IMR-90 (cell line): ENCODE measurements at regions not wholly inside any gene's neighbourhood (a gene's known extent, or its start where the extent isn't known, plus 50 kb on each side); places are given as distances from the start of the nearest gene placed in this dataset.

ENCODE experiments used
- ATAC-seq: fragments of 200-7000 bp; cut with Tn5 transposase; 2 replicates; pipeline ENCODE4 v1.9.1; 2020; ENCODE audit warnings: low read depth, mild to moderate bottlenecking, moderate library complexity
- BruUV-seq: library from RNA; stranded (reverse); fragments of 400-500 nt; replicated peaks from 2 replicates; lab custom pipeline; 2021; lab: Mats Ljungman, UMichigan
- CTCF ChIA-PET: fragments of 300-600 bp; formaldehyde crosslinking; extraction: SDS; loops from one replicate; lab custom pipeline; 2021; ENCODE audit warnings: antibody characterized with exemption; lab: Yijun Ruan, JAX
- POLR2A ChIA-PET: fragments of 300-600 bp; sonication (Branson Sonifier 250); formaldehyde crosslinking; loops from one replicate; lab custom pipeline; 2022; ENCODE audit warnings: antibody characterized with exemption; ENCODE audit not compliant: unreplicated experiment; lab: Charles Lee
- DNase-seq: peaks from one replicate; pipeline ENCODE4 v3.0.0; 2013
- H2AFZ ChIP-seq: replicated peaks from 2 replicates; pipeline ENCODE3; 2013; ENCODE audit warnings: low read length, mild to moderate bottlenecking; ENCODE audit not compliant: poor library complexity
- H2AK5ac ChIP-seq: 2 replicates; pipeline ENCODE4 v1.6.1; 2013; ENCODE audit warnings: low read depth, low read length, inconsistent platforms
- H2AK9ac ChIP-seq: replicated peaks from 2 replicates; pipeline ENCODE3; 2013; ENCODE audit warnings: mild to moderate bottlenecking, low read depth, low read length, moderate library complexity; ENCODE audit not compliant: poor library complexity
- H2BK120ac ChIP-seq: 2 replicates; pipeline ENCODE4 v1.6.1; 2013; ENCODE audit warnings: low read depth, low read length, inconsistent platforms
- H2BK15ac ChIP-seq: 3 replicates; pipeline ENCODE4 v1.6.1; 2013; ENCODE audit warnings: low read depth, low read length, inconsistent platforms
- H2BK20ac ChIP-seq: 2 replicates; pipeline ENCODE4 v1.6.1; 2013; ENCODE audit warnings: low read depth, mild to moderate bottlenecking, inconsistent platforms, low read length, moderate library complexity
- H2BK5ac ChIP-seq: 2 replicates; pipeline ENCODE4 v1.6.1; 2013; ENCODE audit warnings: mild to moderate bottlenecking, low read depth, low read length, inconsistent platforms; ENCODE audit not compliant: poor library complexity, severe bottlenecking
- H3K14ac ChIP-seq: replicated peaks from 2 replicates; pipeline ENCODE4 v1.6.1; 2013; ENCODE audit warnings: low read depth, low read length, inconsistent platforms
- H3K18ac ChIP-seq: 2 replicates; pipeline ENCODE4 v1.6.1; 2013; ENCODE audit warnings: low read depth, low read length, control low read depth
- H3K23ac ChIP-seq: 2 replicates; pipeline ENCODE4 v1.6.1; 2013; ENCODE audit warnings: low read depth, low read length, inconsistent platforms
- H3K27ac ChIP-seq: 2 replicates; pipeline ENCODE4 v1.5.1; 2013; ENCODE audit warnings: mild to moderate bottlenecking, control low read depth, low read length; ENCODE audit not compliant: insufficient read depth
- H3K27me3 ChIP-seq: 2 replicates; pipeline ENCODE4 v1.6.1; 2013; ENCODE audit warnings: low read length; ENCODE audit not compliant: control insufficient read depth, insufficient read depth
- H3K36me3 ChIP-seq: 2 replicates; pipeline ENCODE4 v1.6.1; 2013; ENCODE audit warnings: low read length, mixed read lengths; ENCODE audit not compliant: control insufficient read depth, insufficient read depth
- H3K4ac ChIP-seq: 2 replicates; pipeline ENCODE4 v1.6.1; 2013; ENCODE audit warnings: low read depth, low read length, inconsistent platforms
- H3K4me1 ChIP-seq: 2 replicates; pipeline ENCODE4 v1.6.1; 2013; ENCODE audit warnings: low read length, mixed read lengths; ENCODE audit not compliant: control insufficient read depth, insufficient read depth
- H3K4me2 ChIP-seq: 2 replicates; pipeline ENCODE4 v1.6.1; 2013; ENCODE audit warnings: low read depth, mild to moderate bottlenecking, control low read depth, low read length, moderate library complexity
- H3K4me3 ChIP-seq: 2 replicates; pipeline ENCODE4 v1.5.1; 2013; ENCODE audit warnings: low read depth, mild to moderate bottlenecking, control low read depth, low read length, moderate library complexity; ENCODE audit not compliant: insufficient read depth
- H3K56ac ChIP-seq: 2 replicates; pipeline ENCODE4 v1.6.1; 2013; ENCODE audit warnings: low read length, inconsistent platforms; ENCODE audit not compliant: insufficient read depth; ENCODE audit errors: extremely low read depth
- H3K79me1 ChIP-seq, 2 experiments: 2 replicates each; pipeline ENCODE4 v1.6.1; 2013; ENCODE audit warnings: low read length in 2 of 2, inconsistent platforms in 1 of 2, low read depth in 1 of 2
- H3K9ac ChIP-seq: 2 replicates; pipeline ENCODE4 v1.6.1; 2013; ENCODE audit warnings: low read depth, low read length, control low read depth
- H3K9me1 ChIP-seq: 2 replicates; pipeline ENCODE4 v1.6.1; 2013; ENCODE audit warnings: low read length, inconsistent platforms; ENCODE audit not compliant: insufficient read depth
- H3K9me3 ChIP-seq: 2 replicates; pipeline ENCODE4 v1.6.1; 2013; ENCODE audit warnings: low read length; ENCODE audit not compliant: control insufficient read depth, insufficient read depth
- H4K20me1 ChIP-seq: 2 replicates; pipeline ENCODE4 v1.6.1; 2013; ENCODE audit warnings: low read length, inconsistent platforms; ENCODE audit not compliant: insufficient read depth
- H4K5ac ChIP-seq: 2 replicates; pipeline ENCODE4 v1.6.1; 2013; ENCODE audit warnings: mild to moderate bottlenecking, low read depth, low read length, control low read depth
- H4K8ac ChIP-seq, 2 experiments: 2 replicates each; pipeline ENCODE4 v1.6.1; 2013; ENCODE audit warnings: low read depth in 2 of 2, low read length in 2 of 2, control low read depth in 1 of 2, inconsistent platforms in 1 of 2
- H4K91ac ChIP-seq: 2 replicates; pipeline ENCODE4 v1.6.1; 2013; ENCODE audit warnings: low read depth, low read length, inconsistent platforms; ENCODE audit not compliant: insufficient read depth
- CTCF ChIP-seq: conservative IDR thresholded peaks from 2 replicates; pipeline ENCODE4 v1.5.1; 2012; ENCODE audit warnings: mild to moderate bottlenecking, low read depth, low read length, improper control_type of control experiment
- MAZ ChIP-seq: IDR thresholded peaks from 2 replicates; pipeline ENCODE4 v1.6.1; 2012; ENCODE audit warnings: low read depth, mild to moderate bottlenecking, low read length, improper control_type of control experiment, moderate library complexity, borderline replicate concordance
- POLR2A ChIP-seq: IDR thresholded peaks from 2 replicates; pipeline ENCODE4 v1.6.1; 2012; ENCODE audit warnings: mild to moderate bottlenecking, low read depth, low read length
- RAD21 ChIP-seq: IDR thresholded peaks from 2 replicates; pipeline ENCODE4 v1.6.1; 2012; ENCODE audit warnings: low read length, improper control_type of control experiment
- SMC3 ChIP-seq: fragments of 150-350 bp; IDR thresholded peaks from 2 replicates; pipeline ENCODE4 v1.6.1; 2016; ENCODE audit warnings: low read depth, mild to moderate bottlenecking, antibody characterized with exemption, low read length, moderate library complexity
- USF2 ChIP-seq: fragments of 150-350 bp; IDR thresholded peaks from 2 replicates; pipeline ENCODE4 v1.6.1; 2017; ENCODE audit warnings: mild to moderate bottlenecking, antibody characterized with exemption, low read length, low read depth
- WGBS, 2 experiments: methylation state at CpG; one replicate each; pipeline versions ENCODE4 v1.1.5 to v1.1.7; 2013; ENCODE audit warnings: missing lambda C conversion rate in 2 of 2; ENCODE audit not compliant: insufficient read length in 1 of 2; ENCODE audit errors: extremely low coverage in 2 of 2; 5-methylcytosine and 5-hydroxymethylcytosine counted together
- dilution Hi-C: fragments of 300-500 bp; cut with HindIII; formaldehyde crosslinking; loops from one replicate; pipeline ENCODE4 v1.14.3; 2018; ENCODE audit warnings: low sequenced_read_pairs; ENCODE audit not compliant: unreplicated experiment
- in situ Hi-C: fragments of 300-500 bp; cut with MboI; formaldehyde crosslinking; loops from 3 replicates; pipeline ENCODE4 v1.14.3; 2019; ENCODE audit warnings: low sequenced_read_pairs, inconsistent platforms, mixed read lengths
- intact Hi-C: fragments of 100-400 bp; cut with micrococcal nuclease; formaldehyde crosslinking; loops from 2 replicates; pipeline ENCODE4 v1.10.0; 2022
- TF ChIP-seq, protein P1 (sequence below): fragments of 150-350 bp; IDR thresholded peaks from 2 replicates; pipeline ENCODE4 v1.6.1; 2016; ENCODE audit warnings: low read depth, mild to moderate bottlenecking, low read length, moderate library complexity, borderline replicate concordance

DNA sequence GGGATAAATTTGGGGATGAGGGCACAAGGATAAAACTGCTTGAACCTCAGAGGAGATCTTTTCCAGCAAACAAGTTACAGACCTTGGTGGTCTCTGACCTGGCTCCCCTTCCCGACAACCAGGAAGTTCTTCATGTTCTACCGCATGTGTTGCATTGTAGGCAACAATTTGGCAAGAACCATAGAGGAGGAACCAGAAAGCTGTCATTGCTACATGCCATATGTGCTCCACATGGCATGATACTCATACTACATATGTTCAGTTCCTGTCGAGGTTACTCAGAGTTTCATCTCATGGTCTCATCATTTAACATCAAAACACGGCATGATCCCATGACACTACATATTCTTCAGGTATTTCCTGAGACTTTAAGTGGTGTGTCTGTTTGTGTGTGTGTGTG, 235.9 kb downstream of the OR13H1 start:
- in situ Hi-C loops, result no loop called here
- WGBS, 2 experiments, result 67% methylated on average over 1 of the region's 4 CpGs; no CpG with 5 or more reads in 1 of the 2 experiments

More for the DNA sequence above, 235.9 kb downstream of the OR13H1 start:
- ATAC-seq (no peak), DNase-seq (no peak)
- ChIA-PET POLR2A (no interaction called here), CTCF (no interaction called here)
- H3K4me3 ChIP-seq, result no peak overlapping the region
- no peak overlapping the region for H4K91ac ChIP-seq
- dilution Hi-C loops, result no loop called here
- no peaks in the 10 kb centered on the region; the same call in 1 of the 2 replicates for H3K27me3 ChIP-seq
- H3K9me3 ChIP-seq, result no peaks in the 10 kb centered on the region
- H3K36me3 ChIP-seq, result no peaks in the 10 kb centered on the region
- no peak overlapping the region for H3K27ac ChIP-seq
- H2BK120ac ChIP-seq, result no peak overlapping the region
- H3K14ac ChIP-seq, result no peak overlapping the region
- H3K4me1 ChIP-seq, result 0 out of 2 replicates have a peak, but pooled peaks cover 2% of the 10 kb centered on the region
- no peak overlapping the region for H2AK9ac ChIP-seq
- no peak overlapping the region; a peak in 1 of 4 replicates for H4K8ac ChIP-seq
- no peak overlapping the region for H3K18ac ChIP-seq
- TF ChIP-seq USF2, result no peak
- TF ChIP-seq RAD21, result no peak
- TF ChIP-seq, protein P1, sequence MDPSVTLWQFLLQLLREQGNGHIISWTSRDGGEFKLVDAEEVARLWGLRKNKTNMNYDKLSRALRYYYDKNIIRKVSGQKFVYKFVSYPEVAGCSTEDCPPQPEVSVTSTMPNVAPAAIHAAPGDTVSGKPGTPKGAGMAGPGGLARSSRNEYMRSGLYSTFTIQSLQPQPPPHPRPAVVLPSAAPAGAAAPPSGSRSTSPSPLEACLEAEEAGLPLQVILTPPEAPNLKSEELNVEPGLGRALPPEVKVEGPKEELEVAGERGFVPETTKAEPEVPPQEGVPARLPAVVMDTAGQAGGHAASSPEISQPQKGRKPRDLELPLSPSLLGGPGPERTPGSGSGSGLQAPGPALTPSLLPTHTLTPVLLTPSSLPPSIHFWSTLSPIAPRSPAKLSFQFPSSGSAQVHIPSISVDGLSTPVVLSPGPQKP, result no peak
- no peak for TF ChIP-seq MAZ
- TF ChIP-seq CTCF, result no peak
- TF ChIP-seq POLR2A, result no peak
- no peak for TF ChIP-seq SMC3
- no peak overlapping the region for H3K4ac ChIP-seq
- no peaks in the 10 kb centered on the region for H4K20me1 ChIP-seq
- no peak overlapping the region for H2BK20ac ChIP-seq
- no peak overlapping the region for H3K9ac ChIP-seq
- H3K56ac ChIP-seq, result no peak overlapping the region
- H2BK5ac ChIP-seq, result no peak overlapping the region
- H4K5ac ChIP-seq, result no peak overlapping the region
- no peak overlapping the region for H3K23ac ChIP-seq
- H3K9me1 ChIP-seq, result no peaks in the 10 kb centered on the region
- H2AK5ac ChIP-seq, result no peak overlapping the region
- BruUV-seq, result no TSS peak
- no peak overlapping the region for H2BK15ac ChIP-seq
- H2AFZ ChIP-seq, result no peak overlapping the region
- H3K4me2 ChIP-seq, result no peak overlapping the region
- intact Hi-C loops, result loop anchor here (2.0 kb wide), 2 partner anchors 27 to 37 kb away; no protein-coding TSS in a partner anchor
- no peaks in the 10 kb centered on the region for H3K79me1 ChIP-seq
